ENCODE measurements at regions not wholly inside any gene's neighbourhood (a gene's known extent, or its start where the extent isn't known, plus 50 kb on each side); places are given as distances from the start of the nearest gene placed in this dataset.

DNA sequence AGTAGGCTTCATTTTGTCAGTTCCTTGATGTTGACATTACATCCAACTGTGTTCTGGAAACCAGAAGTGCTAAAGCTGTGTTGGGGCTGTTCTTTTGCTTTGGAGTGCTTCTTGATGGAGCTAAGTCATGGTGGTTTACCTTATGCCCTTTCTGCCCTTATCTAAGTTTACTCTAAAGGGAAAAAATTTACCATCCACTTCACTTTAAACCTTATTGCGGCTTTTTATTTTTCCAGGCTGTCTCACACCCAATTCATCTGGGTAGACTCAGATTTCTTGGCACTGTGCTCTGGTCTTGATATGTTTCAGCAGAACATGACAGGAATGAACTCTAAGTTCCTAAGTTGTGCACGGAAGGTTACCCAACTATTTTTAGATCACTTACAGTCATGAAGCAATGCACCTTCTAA lies 104.7 kb upstream of the TTC29 start:
- TF ChIP-seq SUZ12 (IDR thresholded peaks at IDR 0.05; ENCODE audit: extremely low read depth, insufficient read depth, insufficient read length), result no peak
- no peak for TF ChIP-seq YY1 (IDR thresholded peaks at IDR 0.05; ENCODE audit: insufficient read depth, insufficient read length)

Measured in NT2/D1 (cell line).